ENCODE measurements at regions not wholly inside any gene's neighbourhood (a gene's known extent, or its start where the extent isn't known, plus 50 kb on each side); places are given as distances from the start of the nearest gene placed in this dataset.

GRCh38 chr2:223532161-223532560 lies 70.0 kb downstream of the SCG2 start:
- DNase-seq, result no peak

- peak; percentile 1 for DNase-seq
These were observed 69.4 kb downstream of the SCG2 start for GRCh38 chr2:223532712-223533111.

- no peak for DNase-seq
These were observed 65.6 kb downstream of the SCG2 start for GRCh38 chr2:223536546-223536945.

- DNase-seq, result no peak
These were observed 65.0 kb downstream of the SCG2 start for GRCh38 chr2:223537115-223537514.

GRCh38 chr2:223537651-223538601 lies 64.2 kb downstream of the SCG2 start:
- DNase-seq, result no peak

- no peak for DNase-seq
These were observed 63.2 kb downstream of the SCG2 start for GRCh38 chr2:223538920-223539440.

- DNase-seq, result no peak
These were observed 60.6 kb downstream of the SCG2 start for GRCh38 chr2:223541546-223541945.

- no peak for DNase-seq
These were observed 59.7 kb downstream of the SCG2 start for GRCh38 chr2:223542501-223542900.

- no peak for DNase-seq
These were observed 56.8 kb downstream of the SCG2 start for GRCh38 chr2:223545406-223545805.

GRCh38 chr2:223545830-223546229 lies 56.3 kb downstream of the SCG2 start:
- no peak for DNase-seq
